HepG2 (cell line): ENCODE measurements at regions not wholly inside any gene's neighbourhood (a gene's known extent, or its start where the extent isn't known, plus 50 kb on each side); places are given as distances from the start of the nearest gene placed in this dataset.

Experiments used
- BRD4 ChIP-seq: sonication (generic); formaldehyde crosslinking; IDR thresholded peaks from 2 replicates; pipeline ENCODE4 v1.4.0; 2020; ENCODE audit warnings: missing genetic modification reagents
- CENPT ChIP-seq: sonication (generic); formaldehyde crosslinking; IDR thresholded peaks from 2 replicates; pipeline ENCODE4 v1.8.0; 2022; ENCODE audit warnings: low read depth, mild to moderate bottlenecking, moderate library complexity, missing genetic modification reagents
- DMTF1 ChIP-seq: sonication (generic); formaldehyde crosslinking; IDR thresholded peaks from 2 replicates; pipeline ENCODE4 v1.4.0; 2020; ENCODE audit warnings: mild to moderate bottlenecking, missing genetic modification reagents
- ESRRA ChIP-seq: sonication (generic); formaldehyde crosslinking; IDR thresholded peaks from 2 replicates; pipeline ENCODE4 v1.5.1; 2020; ENCODE audit warnings: mild to moderate bottlenecking, low read depth, missing genetic modification reagents
- FOSL2 ChIP-seq: sonication (generic); formaldehyde crosslinking; IDR thresholded peaks from 2 replicates; pipeline ENCODE4 v1.4.0; 2020; ENCODE audit warnings: missing genetic modification reagents
- HDAC2 ChIP-seq: sonication (generic); formaldehyde crosslinking; IDR thresholded peaks from 2 replicates; pipeline ENCODE4 v1.4.0; 2020; ENCODE audit warnings: missing genetic modification reagents
- NRL ChIP-seq: sonication (generic); formaldehyde crosslinking; IDR thresholded peaks from 2 replicates; pipeline ENCODE4 v1.5.0; 2020; ENCODE audit warnings: missing genetic modification reagents, mild to moderate bottlenecking, moderate library complexity, borderline replicate concordance
- SOX6 ChIP-seq, 2 experiments: fragments of 450-650 bp in 1 of 2; sonication (generic) in 1 of 2; formaldehyde crosslinking in 1 of 2; IDR thresholded peaks; 2 replicates each; pipeline versions ENCODE4 v1.4.0 to v1.6.1; 2017 to 2020; ENCODE audit warnings: antibody characterized with exemption in 1 of 2, mild to moderate bottlenecking in 1 of 2, missing genetic modification reagents in 1 of 2
- SP5 ChIP-seq: IDR thresholded peaks from 2 replicates; pipeline ENCODE4 v1.6.1; 2016; ENCODE audit warnings: low read depth, borderline replicate concordance
- TFDP1 ChIP-seq: IDR thresholded peaks from 2 replicates; pipeline ENCODE4 v1.6.1; 2016; ENCODE audit warnings: missing compliant biosample characterization, missing genetic modification reagents, borderline replicate concordance
- ZNF329 ChIP-seq: sonication (generic); formaldehyde crosslinking; IDR thresholded peaks from 2 replicates; pipeline ENCODE4 v1.9.0; 2021; ENCODE audit warnings: low read depth, mild to moderate bottlenecking, missing genetic modification reagents
- TF ChIP-seq, protein P1 (sequence below): sonication (generic); formaldehyde crosslinking; IDR thresholded peaks from 2 replicates; pipeline ENCODE4 v1.8.1; 2023; ENCODE audit warnings: mild to moderate bottlenecking, missing genetic modification reagents
- TF ChIP-seq, protein P2 (sequence below), 2 experiments: fragments of 450-650 bp in 1 of 2; sonication (generic) in 1 of 2; formaldehyde crosslinking in 1 of 2; IDR thresholded peaks; 2 replicates each; pipeline versions ENCODE4 v1.6.1 to v1.8.0; 2016 to 2022; ENCODE audit warnings: antibody characterized with exemption in 1 of 2, mild to moderate bottlenecking in 1 of 2, missing genetic modification reagents in 1 of 2
- TF ChIP-seq, protein P3 (sequence below): sonication (generic); formaldehyde crosslinking; IDR thresholded peaks from 2 replicates; pipeline ENCODE4 v1.8.1; 2023; ENCODE audit warnings: mild to moderate bottlenecking, missing genetic modification reagents, borderline replicate concordance

DNA sequence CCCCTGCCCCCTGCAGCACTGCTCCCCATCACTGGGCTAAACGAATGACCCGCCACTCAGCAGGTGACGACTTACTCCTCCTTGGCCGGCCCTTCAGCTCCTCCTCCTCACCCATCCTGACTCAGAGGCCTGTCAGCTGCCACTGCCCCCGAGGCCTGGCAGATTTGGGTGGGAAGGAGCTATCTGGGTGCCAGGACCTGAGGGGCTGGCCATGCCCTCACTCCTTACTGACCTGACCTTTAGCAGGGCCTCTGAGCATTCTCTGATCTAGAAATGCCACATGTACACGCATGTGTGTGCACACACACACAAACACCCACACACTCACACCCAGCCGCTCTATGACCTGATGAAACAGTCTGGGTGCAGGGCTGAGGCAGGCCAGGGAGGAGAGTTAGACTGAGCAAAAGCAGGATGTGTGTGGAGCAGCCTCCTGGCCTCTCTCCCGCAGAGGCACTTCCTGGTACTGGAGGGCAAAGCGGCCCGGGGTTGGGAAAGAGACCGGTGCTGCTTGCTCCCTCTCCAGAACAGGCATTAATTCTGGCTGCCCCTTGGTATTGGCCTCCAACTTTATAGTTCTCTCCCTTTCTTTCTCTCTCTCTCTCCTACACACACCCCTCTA, 68.0 kb downstream of the ZFP36L2 start (continued):
- TF ChIP-seq, protein P1, sequence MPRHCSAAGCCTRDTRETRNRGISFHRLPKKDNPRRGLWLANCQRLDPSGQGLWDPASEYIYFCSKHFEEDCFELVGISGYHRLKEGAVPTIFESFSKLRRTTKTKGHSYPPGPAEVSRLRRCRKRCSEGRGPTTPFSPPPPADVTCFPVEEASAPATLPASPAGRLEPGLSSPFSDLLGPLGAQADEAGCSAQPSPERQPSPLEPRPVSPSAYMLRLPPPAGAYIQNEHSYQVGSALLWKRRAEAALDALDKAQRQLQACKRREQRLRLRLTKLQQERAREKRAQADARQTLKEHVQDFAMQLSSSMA (CRISPR knock-in tag) = peak; percentile 31; the same call in 1 of the 2 replicates
- 0 out of 2 replicates have a peak, but pooled peaks have one; percentile 29 for TF ChIP-seq SP5 (CRISPR knock-in tag)
- TF ChIP-seq DMTF1 (CRISPR knock-in tag) = no peak
- TF ChIP-seq ZNF329 (CRISPR knock-in tag) = 0 out of 2 replicates have a peak, but pooled peaks have one; percentile 26
- 0 out of 2 replicates have a peak, but pooled peaks have one; percentile 49 for TF ChIP-seq TFDP1 (CRISPR knock-in tag)
- TF ChIP-seq FOSL2 = peak; percentile 79
- peak; percentile 34; the same call in 1 of the 2 replicates for TF ChIP-seq HDAC2
- TF ChIP-seq, protein P2, sequence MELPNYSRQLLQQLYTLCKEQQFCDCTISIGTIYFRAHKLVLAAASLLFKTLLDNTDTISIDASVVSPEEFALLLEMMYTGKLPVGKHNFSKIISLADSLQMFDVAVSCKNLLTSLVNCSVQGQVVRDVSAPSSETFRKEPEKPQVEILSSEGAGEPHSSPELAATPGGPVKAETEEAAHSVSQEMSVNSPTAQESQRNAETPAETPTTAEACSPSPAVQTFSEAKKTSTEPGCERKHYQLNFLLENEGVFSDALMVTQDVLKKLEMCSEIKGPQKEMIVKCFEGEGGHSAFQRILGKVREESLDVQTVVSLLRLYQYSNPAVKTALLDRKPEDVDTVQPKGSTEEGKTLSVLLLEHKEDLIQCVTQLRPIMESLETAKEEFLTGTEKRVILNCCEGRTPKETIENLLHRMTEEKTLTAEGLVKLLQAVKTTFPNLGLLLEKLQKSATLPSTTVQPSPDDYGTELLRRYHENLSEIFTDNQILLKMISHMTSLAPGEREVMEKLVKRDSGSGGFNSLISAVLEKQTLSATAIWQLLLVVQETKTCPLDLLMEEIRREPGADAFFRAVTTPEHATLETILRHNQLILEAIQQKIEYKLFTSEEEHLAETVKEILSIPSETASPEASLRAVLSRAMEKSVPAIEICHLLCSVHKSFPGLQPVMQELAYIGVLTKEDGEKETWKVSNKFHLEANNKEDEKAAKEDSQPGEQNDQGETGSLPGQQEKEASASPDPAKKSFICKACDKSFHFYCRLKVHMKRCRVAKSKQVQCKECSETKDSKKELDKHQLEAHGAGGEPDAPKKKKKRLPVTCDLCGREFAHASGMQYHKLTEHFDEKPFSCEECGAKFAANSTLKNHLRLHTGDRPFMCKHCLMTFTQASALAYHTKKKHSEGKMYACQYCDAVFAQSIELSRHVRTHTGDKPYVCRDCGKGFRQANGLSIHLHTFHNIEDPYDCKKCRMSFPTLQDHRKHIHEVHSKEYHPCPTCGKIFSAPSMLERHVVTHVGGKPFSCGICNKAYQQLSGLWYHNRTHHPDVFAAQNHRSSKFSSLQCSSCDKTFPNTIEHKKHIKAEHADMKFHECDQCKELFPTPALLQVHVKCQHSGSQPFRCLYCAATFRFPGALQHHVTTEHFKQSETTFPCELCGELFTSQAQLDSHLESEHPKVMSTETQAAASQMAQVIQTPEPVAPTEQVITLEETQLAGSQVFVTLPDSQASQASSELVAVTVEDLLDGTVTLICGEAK (IDR thresholded peaks at IDR 0.05) = no peak
- TF ChIP-seq, protein P2 (CRISPR knock-in tag; IDR thresholded peaks at IDR 0.05) = peak; percentile 87
- peak; percentile 67; the same call in 1 of the 2 replicates for TF ChIP-seq CENPT (CRISPR knock-in tag)
- TF ChIP-seq, protein P3, sequence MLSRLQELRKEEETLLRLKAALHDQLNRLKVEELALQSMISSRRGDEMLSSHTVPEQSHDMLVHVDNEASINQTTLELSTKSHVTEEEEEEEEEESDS = 0 out of 2 replicates have a peak, but pooled peaks have one; percentile 24
- TF ChIP-seq ESRRA (CRISPR knock-in tag) = peak; percentile 78; the same call in 1 of the 2 replicates
- no peak for TF ChIP-seq SOX6 (IDR thresholded peaks at IDR 0.05)
- TF ChIP-seq SOX6 (CRISPR knock-in tag; IDR thresholded peaks at IDR 0.05) = peak; percentile 82
- TF ChIP-seq NRL (CRISPR knock-in tag) = 0 out of 2 replicates have a peak, but pooled peaks have one; percentile 27
- peak; percentile 78 for TF ChIP-seq BRD4
